ENCODE measurements at regions not wholly inside any gene's neighbourhood (a gene's known extent, or its start where the extent isn't known, plus 50 kb on each side); places are given as distances from the start of the nearest gene placed in this dataset.

DNA sequence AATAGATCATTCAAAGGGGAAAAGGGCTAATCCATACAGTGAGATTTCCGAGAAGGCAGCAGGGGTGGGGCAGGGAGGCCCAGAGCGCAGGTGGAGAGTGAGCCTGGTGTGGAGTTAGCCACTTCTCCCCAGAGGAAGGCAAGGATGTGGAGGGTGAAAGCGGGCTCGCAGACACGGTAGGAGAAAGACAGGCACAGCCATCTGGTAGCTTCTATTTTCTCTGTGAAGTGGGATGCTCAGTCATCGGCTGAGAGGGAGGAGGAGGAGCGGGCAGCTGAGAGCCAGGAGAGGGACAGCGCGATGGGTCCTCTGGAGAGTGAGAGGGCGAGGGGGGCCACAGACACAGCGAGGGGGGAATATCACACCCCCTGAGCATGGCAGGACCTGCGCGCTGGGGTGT is 153.3 kb upstream of the NDUFV2 start:
- no peak overlapping the region for H4K5ac ChIP-seq (ENCODE audit: insufficient read length, low read depth, low read length)
- peak overlapping the region; percentile 62; the same call in 1 of the 2 replicates for H3K18ac ChIP-seq (ENCODE audit: extremely low read depth, low read length)
- no peaks in the 10 kb centered on the region for H4K20me1 ChIP-seq (replicated peaks in 1 of 2; ENCODE audit: control insufficient read depth in 1 of 2, insufficient read depth in 2 of 2, low read length in 2 of 2)
- peak overlapping the region; percentile 49 for H4K91ac ChIP-seq (replicated peaks; ENCODE audit: insufficient read length, low read length)
- H3K79me1 ChIP-seq (ENCODE audit: low read depth, low read length) = no peaks in the 10 kb centered on the region
- H2BK120ac ChIP-seq (replicated peaks; ENCODE audit: low read depth, low read length) = no peak overlapping the region
- TF ChIP-seq GTF2F1 (IDR thresholded peaks at IDR 0.05; ENCODE audit: borderline replicate concordance, low read depth, low read length) = no peak
- no peak for TF ChIP-seq SRF (IDR thresholded peaks at IDR 0.05; ENCODE audit: low read depth, low read length)
- TF ChIP-seq TAF7 (optimal IDR thresholded peaks at IDR 0.05; ENCODE audit: borderline replicate concordance, low read depth, low read length) = no peak
- no peak for TF ChIP-seq FOSL1 (IDR thresholded peaks at IDR 0.05; ENCODE audit: insufficient read depth, low read depth, low read length)
- TF ChIP-seq CHD1 (IDR thresholded peaks at IDR 0.05; ENCODE audit: low read depth, low read length) = no peak
- TF ChIP-seq BACH1 (IDR thresholded peaks at IDR 0.05; ENCODE audit: low read length) = no peak
- TF ChIP-seq EZH2 (IDR thresholded peaks at IDR 0.05; ENCODE audit: low read depth, low read length, severe bottlenecking) = no peak
- TF ChIP-seq, protein P1, sequence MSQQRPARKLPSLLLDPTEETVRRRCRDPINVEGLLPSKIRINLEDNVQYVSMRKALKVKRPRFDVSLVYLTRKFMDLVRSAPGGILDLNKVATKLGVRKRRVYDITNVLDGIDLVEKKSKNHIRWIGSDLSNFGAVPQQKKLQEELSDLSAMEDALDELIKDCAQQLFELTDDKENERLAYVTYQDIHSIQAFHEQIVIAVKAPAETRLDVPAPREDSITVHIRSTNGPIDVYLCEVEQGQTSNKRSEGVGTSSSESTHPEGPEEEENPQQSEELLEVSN (IDR thresholded peaks at IDR 0.05) = no peak
- TF ChIP-seq SAP30 (IDR thresholded peaks at IDR 0.05; ENCODE audit: insufficient read depth, insufficient replicate concordance, low read length) = no peak
- no peak for TF ChIP-seq RNF2 (IDR thresholded peaks at IDR 0.05; ENCODE audit: borderline replicate concordance, low read depth, low read length, missing control alignments, poor library complexity, severe bottlenecking)
- no peak for TF ChIP-seq CHD2 (IDR thresholded peaks at IDR 0.05; ENCODE audit: low read length)
- H3K4me1 ChIP-seq (replicated peaks in 1 of 4; ENCODE audit: control insufficient read depth in 3 of 4, insufficient read depth in 4 of 4, low read length in 3 of 4) = peaks cover 7 to 14% (median 11%) of the 10 kb centered on the region in 4 experiments
- DNase-seq (ENCODE audit: low read depth in 1 of 2, low spot score in 2 of 2) (no peak), FAIRE-seq (no peak)
- H3K23ac ChIP-seq (ENCODE audit: insufficient read length) = no peak overlapping the region
- H2BK5ac ChIP-seq (ENCODE audit: low read depth, low read length) = no peak overlapping the region
- H2BK12ac ChIP-seq (ENCODE audit: low read depth, low read length) = peak overlapping the region; percentile 84; the same call in 1 of the 2 replicates
- no peak overlapping the region for H2BK20ac ChIP-seq (ENCODE audit: low read length)
- no peak overlapping the region for H3K4me3 ChIP-seq (ENCODE audit: extremely low read depth in 1 of 4, insufficient read depth in 2 of 4, low read depth in 3 of 4, low read length in 4 of 4)
- H3K79me2 ChIP-seq (ENCODE audit: control insufficient read depth in 1 of 2, insufficient read depth in 2 of 2, low read length in 2 of 2) = no peaks in the 10 kb centered on the region; a peak in 1 of 4 replicates
- POLR2A ChIA-PET (ENCODE audit: partially characterized antibody) = interaction anchor here (1.0 kb wide), 1 partner anchor 12 kb away, joined by 3 read pairs; no protein-coding TSS in a partner anchor
- no peak overlapping the region for H4K8ac ChIP-seq (ENCODE audit: extremely low read depth, insufficient read depth, low read length)
- H3K14ac ChIP-seq (ENCODE audit: insufficient read length) = no peak overlapping the region
- H3K9me3 ChIP-seq (ENCODE audit: insufficient read depth in 2 of 2, low read depth in 1 of 2, low read length in 1 of 2) = peaks cover 0 to 11% of the 10 kb centered on the region in 2 experiments; a peak in 2 of 4 replicates
- no peak overlapping the region for H3K4me2 ChIP-seq (ENCODE audit: insufficient read depth in 1 of 2, low read depth in 2 of 2, low read length in 2 of 2)
- H3K27ac ChIP-seq (ENCODE audit: low read depth, low read length) = no peak overlapping the region
- H3K4ac ChIP-seq (replicated peaks; ENCODE audit: insufficient read length, low read depth, low read length) = no peak overlapping the region
- no peak overlapping the region for H3K9ac ChIP-seq (replicated peaks in 1 of 4; ENCODE audit: extremely low read depth in 1 of 4, low read depth in 3 of 4, low read length in 3 of 4)
- no peak overlapping the region for H2AFZ ChIP-seq (ENCODE audit: low read length)
- no peak overlapping the region for H3K56ac ChIP-seq (replicated peaks; ENCODE audit: insufficient read length, low read depth, low read length)
- H3K36me3 ChIP-seq (ENCODE audit: control insufficient read depth in 2 of 4, insufficient read depth in 4 of 4, low read length in 3 of 4) = no peaks in the 10 kb centered on the region
- CTCF ChIA-PET (ENCODE audit: partially characterized antibody) = interaction anchor here (0.6 to 1.2 kb wide), 5 partner anchors 13 to 1174 kb away, joined by 3 read pairs; no protein-coding TSS in a partner anchor
- H3K23me2 ChIP-seq (ENCODE audit: low read depth, low read length) = no peaks in the 10 kb centered on the region; the same call in 1 of the 2 replicates
- 82% methylated on average over 13 of the region's 13 CpGs; no CpG with 5 or more reads in 1 of the 2 experiments for WGBS, 2 experiments (ENCODE audit: extremely low coverage in 1 of 2, insufficient coverage in 1 of 2, insufficient read length in 1 of 2, insufficient replicate concordance in 2 of 2, low coverage in 1 of 2, low lambda C conversion rate in 2 of 2, missing lambda C conversion rate in 1 of 2)
- 0 out of 2 replicates have a peak overlapping the region, but pooled peaks have one; percentile 73 for H2BK15ac ChIP-seq (ENCODE audit: low read length)
- no peaks in the 10 kb centered on the region for H3K27me3 ChIP-seq (replicated peaks in 1 of 4; ENCODE audit: control insufficient read depth in 3 of 4, extremely low read depth in 1 of 4, insufficient read depth in 3 of 4, low read length in 3 of 4)
- H2AK5ac ChIP-seq (ENCODE audit: low read depth, low read length) = peak overlapping the region; percentile 93; the same call in 1 of the 2 replicates

All from H1 (cell line).